Kidney epithelial cell (primary cell): ENCODE measurements at regions not wholly inside any gene's neighbourhood (a gene's known extent, or its start where the extent isn't known, plus 50 kb on each side); places are given as distances from the start of the nearest gene placed in this dataset.
"Not testable (repeated sequence)": the region's sequence is repeated elsewhere in the genome, so short reads cannot be mapped to it uniquely, and the experiment has no call there.

Experiments
- DNase-seq: peaks from one replicate; pipeline ENCODE4 v3.0.0-alpha.2; 2010; ENCODE audit warnings: low read depth
- H3K27me3 ChIP-seq: 2 replicates; pipeline ENCODE4 v1.6.0; 2011; ENCODE audit warnings: low read length; ENCODE audit not compliant: control insufficient read depth, insufficient read depth
- H3K36me3 ChIP-seq: 2 replicates; pipeline ENCODE4 v1.5.1; 2011; ENCODE audit warnings: low read length; ENCODE audit not compliant: control insufficient read depth, insufficient read depth
- H3K4me3 ChIP-seq: 2 replicates; pipeline ENCODE4 v1.5.1; 2011; ENCODE audit warnings: low read depth, mild to moderate bottlenecking, control low read depth, low read length

DNA sequence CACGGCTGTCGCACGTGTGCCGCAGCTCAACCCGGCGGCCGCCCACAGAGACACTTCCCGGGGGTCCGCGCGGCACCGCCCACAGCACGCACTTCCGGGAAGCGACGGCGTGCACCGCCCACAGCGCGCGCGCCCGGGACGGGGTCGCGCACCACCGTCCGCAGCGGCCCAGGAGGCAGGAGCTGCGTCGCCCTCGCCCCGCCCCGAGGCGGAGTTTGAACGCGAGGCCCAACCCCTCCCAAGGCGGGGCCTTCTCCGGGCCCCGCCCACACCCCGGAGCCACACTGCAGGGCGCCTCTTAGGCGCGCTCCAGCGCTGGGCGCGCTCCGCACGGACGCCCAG is 5366.8 kb upstream of the TPTE start:
- H3K4me3 ChIP-seq, DNase-seq, H3K27me3 ChIP-seq, H3K36me3 ChIP-seq: not testable (repeated sequence)

DNA sequence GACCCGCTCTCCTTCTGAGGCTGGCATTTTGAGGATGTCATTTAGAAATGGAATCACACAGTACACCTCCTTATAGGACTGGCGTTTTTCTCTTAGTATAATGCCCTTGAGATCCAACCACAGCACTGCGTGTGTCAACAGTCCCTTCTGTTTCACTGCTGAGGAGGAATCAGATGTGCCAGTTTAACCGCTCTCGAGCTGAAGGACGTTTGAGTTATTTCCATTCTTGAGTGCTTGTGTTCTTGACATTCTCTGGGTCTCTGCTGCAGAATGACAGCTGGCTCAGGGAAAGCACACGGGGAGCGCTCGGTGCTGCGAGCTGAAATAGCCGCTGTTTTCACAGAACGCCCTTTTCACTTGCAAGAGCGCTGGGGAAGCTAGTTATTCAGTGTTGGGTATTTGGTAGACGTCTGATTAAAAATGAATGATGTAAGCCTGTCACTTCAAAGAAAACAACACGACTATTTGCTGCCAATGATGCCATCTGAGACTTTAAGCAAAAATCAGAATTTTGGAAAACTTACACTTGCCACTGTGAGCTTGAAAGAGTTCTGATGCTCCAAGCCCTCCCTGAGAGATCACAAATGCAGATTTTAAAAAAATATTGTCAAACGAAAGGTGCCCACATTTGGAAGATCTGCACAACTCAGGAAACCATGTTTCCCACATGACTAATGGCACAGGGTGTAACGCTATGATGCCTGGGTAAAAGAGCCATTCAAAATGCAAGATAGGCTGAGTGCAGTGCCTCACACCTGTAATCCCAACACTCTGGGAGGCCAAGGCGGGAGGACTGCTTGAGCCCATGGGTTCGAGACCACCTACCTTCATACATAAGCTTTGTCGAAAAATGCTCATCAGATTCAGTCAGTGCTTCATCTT is 5358.4 kb upstream of the TPTE start:
- not testable (repeated sequence) for H3K4me3 ChIP-seq, H3K36me3 ChIP-seq, DNase-seq, H3K27me3 ChIP-seq

DNA sequence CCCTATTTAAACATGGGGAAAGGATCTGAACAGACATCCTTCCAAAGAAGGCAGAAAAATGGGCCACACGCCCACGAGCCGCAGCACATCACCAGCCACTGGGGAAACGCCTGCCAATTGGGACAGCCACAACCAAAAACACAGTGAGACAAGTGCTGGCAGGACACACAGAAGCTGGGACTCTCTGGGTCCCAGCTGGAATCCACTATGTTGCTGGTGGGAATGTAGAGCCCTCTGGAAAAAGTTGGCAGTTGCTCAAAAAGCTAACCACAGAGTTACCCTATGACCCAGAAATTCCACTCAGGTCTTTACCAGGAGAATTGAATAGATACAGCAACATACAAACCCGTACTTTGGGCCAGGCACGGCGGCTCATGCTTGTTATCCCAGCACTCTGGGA is 5355.6 kb upstream of the TPTE start:
- not testable (repeated sequence) for H3K36me3 ChIP-seq, H3K4me3 ChIP-seq, H3K27me3 ChIP-seq, DNase-seq
